ENCODE measurements at regions not wholly inside any gene's neighbourhood (a gene's known extent, or its start where the extent isn't known, plus 50 kb on each side); places are given as distances from the start of the nearest gene placed in this dataset.

- no peak for DNase-seq
These were observed 157.9 kb downstream of the ASB1 start for GRCh38 chr2:238584617-238585016.

- no peak for DNase-seq
These were observed 159.4 kb downstream of the ASB1 start for GRCh38 chr2:238585836-238586821.

- DNase-seq, result no peak
These were observed 160.4 kb downstream of the ASB1 start for GRCh38 chr2:238586931-238587775.

- no peak for DNase-seq
These were observed 161.3 kb downstream of the ASB1 start for GRCh38 chr2:238587776-238588660.

- DNase-seq, result no peak
These were observed 163.1 kb downstream of the ASB1 start for GRCh38 chr2:238589591-238590460.

- DNase-seq, result no peak
These were observed 165.0 kb downstream of the ASB1 start for GRCh38 chr2:238591732-238592131.

GRCh38 chr2:238593236-238593635 is 166.5 kb downstream of the ASB1 start:
- DNase-seq, result no peak

- DNase-seq, result no peak
These were observed 167.0 kb downstream of the ASB1 start for GRCh38 chr2:238593678-238594077.

GRCh38 chr2:238594796-238595749 is 168.3 kb downstream of the ASB1 start:
- DNase-seq, result no peak

GRCh38 chr2:238595750-238596570 is 169.2 kb downstream of the ASB1 start:
- no peak for DNase-seq

- DNase-seq, result peak; percentile 61
These were observed 170.1 kb downstream of the ASB1 start for GRCh38 chr2:238596571-238597551.

- DNase-seq, result no peak
These were observed 171.2 kb downstream of the ASB1 start for GRCh38 chr2:238597638-238598528.

GRCh38 chr2:238598802-238599530 is 172.2 kb downstream of the ASB1 start:
- no peak for DNase-seq

- DNase-seq, result no peak
These were observed 173.1 kb downstream of the ASB1 start for GRCh38 chr2:238599549-238600505.
